SU-DHL-6 (cell line): ENCODE measurements at regions not wholly inside any gene's neighbourhood (a gene's known extent, or its start where the extent isn't known, plus 50 kb on each side); places are given as distances from the start of the nearest gene placed in this dataset.

ENCODE experiments used
- H2AFZ ChIP-seq: fragments of 200-600 bp; sonication (generic); 2 replicates; pipeline ENCODE4 v1.6.1; 2014; ENCODE audit warnings: low read depth, mild to moderate bottlenecking, moderate library complexity, mixed read lengths, antibody characterized with exemption, low read length; ENCODE audit not compliant: severe bottlenecking
- H3F3A ChIP-seq: fragments of 200-600 bp; shearing (Covaris generic); 2 replicates; pipeline ENCODE4 v1.6.0; 2016; ENCODE audit warnings: antibody characterized with exemption, mild to moderate bottlenecking; ENCODE audit not compliant: insufficient read depth
- H3K27ac ChIP-seq: fragments of 200-600 bp; sonication (generic); 2 replicates; pipeline ENCODE4 v1.5.1; 2016; ENCODE audit warnings: low read depth, mild to moderate bottlenecking, low read length, moderate library complexity, mixed read lengths
- H3K27me3 ChIP-seq: fragments of 200-600 bp; sonication (generic), shearing (Covaris generic); 2 replicates; pipeline ENCODE4 v1.6.0; 2014; ENCODE audit warnings: mild to moderate bottlenecking, low read length
- H3K36me3 ChIP-seq: fragments of 200-600 bp; sonication (generic); 2 replicates; pipeline ENCODE4 v1.6.1; 2014; ENCODE audit warnings: mild to moderate bottlenecking, low read length, mixed read lengths
- H3K4me2 ChIP-seq: fragments of 300-600, 200-600 bp; shearing (Covaris generic), sonication (generic); 2 replicates; pipeline ENCODE4 v1.6.0; 2014; ENCODE audit warnings: low read length, low read depth, mild to moderate bottlenecking; ENCODE audit not compliant: poor library complexity, severe bottlenecking
- H3K4me3 ChIP-seq: fragments of 200-600 bp; sonication (generic); 2 replicates; pipeline ENCODE4 v1.5.1; 2014; ENCODE audit warnings: antibody characterized with exemption, low read length, mild to moderate bottlenecking, mixed read lengths; ENCODE audit not compliant: insufficient read depth, poor library complexity, severe bottlenecking
- H3K79me2 ChIP-seq: fragments of 200-600 bp; sonication (generic); 2 replicates; pipeline ENCODE4 v1.6.1; 2014; ENCODE audit warnings: mild to moderate bottlenecking, low read length, moderate library complexity; ENCODE audit not compliant: insufficient read depth
- H3K9ac ChIP-seq: fragments of 200-600 bp; sonication (generic); 2 replicates; pipeline ENCODE4 v1.7.0; 2014; ENCODE audit warnings: mild to moderate bottlenecking, low read length
- H3K9me2 ChIP-seq: fragments of 200-600 bp; sonication (generic); replicated peaks from 2 replicates; pipeline ENCODE4 v1.6.1; 2014; ENCODE audit warnings: low read length; ENCODE audit not compliant: insufficient read depth
- H3K9me3 ChIP-seq: fragments of 200-600 bp; sonication (generic); 2 replicates; pipeline ENCODE4 v1.6.1; 2014; ENCODE audit warnings: low read length, mixed read lengths; ENCODE audit not compliant: insufficient read depth
- H4K20me1 ChIP-seq: fragments of 200-600 bp; sonication (generic); 2 replicates; pipeline ENCODE4 v1.6.1; 2014; ENCODE audit warnings: low read depth, mild to moderate bottlenecking, antibody characterized with exemption, low read length, moderate library complexity, mixed read lengths
- CTCF ChIP-seq: fragments of 200-600 bp; sonication (generic); IDR thresholded peaks from one replicate; pipeline ENCODE4 v1.5.1; 2017; ENCODE audit warnings: antibody characterized with exemption, mild to moderate bottlenecking, low read length, moderate library complexity; ENCODE audit not compliant: insufficient read depth, poor library complexity, severe bottlenecking
- EZH2phosphoT487 ChIP-seq: fragments of 200-600 bp; sonication (generic), shearing (Covaris generic); conservative IDR thresholded peaks from 2 replicates; pipeline ENCODE4 v1.6.1; 2018; ENCODE audit warnings: mild to moderate bottlenecking, antibody characterized with exemption, low read length, moderate library complexity, mixed read lengths

DNA sequence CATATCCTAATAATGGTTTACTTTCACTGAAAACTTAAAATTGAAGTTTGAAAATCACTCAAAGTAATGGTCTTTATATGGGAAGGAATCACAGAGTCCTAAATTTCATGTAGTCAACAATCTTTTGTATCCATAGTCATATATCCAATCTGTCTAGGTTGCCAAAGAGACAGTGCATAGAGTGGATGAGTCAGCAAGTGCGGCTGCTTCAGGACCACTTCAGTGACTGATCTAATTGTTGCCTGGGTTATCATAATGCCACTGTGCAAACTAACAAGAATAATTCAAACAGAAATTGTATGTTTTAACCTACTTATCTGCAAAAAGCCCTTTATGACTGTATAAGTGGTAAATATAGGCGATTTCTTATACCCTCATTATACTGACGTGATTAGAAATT is 211.3 kb upstream of the PRR16 start:
- H2AFZ ChIP-seq: no peak overlapping the region
- H3K4me3 ChIP-seq: no peak overlapping the region
- H4K20me1 ChIP-seq: no peaks in the 10 kb centered on the region; the same call in 1 of the 2 replicates
- H3F3A ChIP-seq: no peaks in the 10 kb centered on the region
- no peaks in the 10 kb centered on the region for H3K27me3 ChIP-seq
- TF ChIP-seq CTCF (no peak), EZH2phosphoT487 (no peak)
- H3K9me3 ChIP-seq: no peaks in the 10 kb centered on the region
- H3K9ac ChIP-seq: no peak overlapping the region
- no peak overlapping the region for H3K4me2 ChIP-seq
- H3K79me2 ChIP-seq: no peaks in the 10 kb centered on the region
- no peaks in the 10 kb centered on the region for H3K36me3 ChIP-seq
- no peaks in the 10 kb centered on the region for H3K9me2 ChIP-seq
- H3K27ac ChIP-seq: no peak overlapping the region

GRCh38 chr5:120254385-120254784 is 209.7 kb upstream of the PRR16 start:
- TF ChIP-seq EZH2phosphoT487: no peak
- TF ChIP-seq CTCF: no peak
- Histone ChIP-seq H3K9ac (no peak overlapping the region), H3K79me2 (no peaks in the 10 kb centered on the region)

GRCh38 chr5:120255214-120255613 is 208.9 kb upstream of the PRR16 start:
- H2AFZ ChIP-seq: no peak overlapping the region
- H3F3A ChIP-seq: no peaks in the 10 kb centered on the region
- H3K27me3 ChIP-seq: no peaks in the 10 kb centered on the region
- H3K4me3 ChIP-seq: no peak overlapping the region
- H4K20me1 ChIP-seq: no peaks in the 10 kb centered on the region; the same call in 1 of the 2 replicates
- H3K9ac ChIP-seq: no peak overlapping the region
- no peak overlapping the region for H3K4me2 ChIP-seq
- no peak overlapping the region for H3K27ac ChIP-seq
- TF ChIP-seq CTCF (no peak), EZH2phosphoT487 (no peak)
- no peaks in the 10 kb centered on the region for H3K36me3 ChIP-seq
- H3K9me3 ChIP-seq: no peaks in the 10 kb centered on the region
- H3K79me2 ChIP-seq: no peaks in the 10 kb centered on the region
- no peaks in the 10 kb centered on the region for H3K9me2 ChIP-seq

More at GRCh38 chr5:120254385-120254784, 209.7 kb upstream of the PRR16 start:
- no peaks in the 10 kb centered on the region for H3K36me3 ChIP-seq
- H3K4me3 ChIP-seq: no peak overlapping the region
- H3K9me2 ChIP-seq: no peaks in the 10 kb centered on the region
- no peaks in the 10 kb centered on the region; the same call in 1 of the 2 replicates for H4K20me1 ChIP-seq
- H3K27ac ChIP-seq: no peak overlapping the region
- no peak overlapping the region for H3K4me2 ChIP-seq
- no peaks in the 10 kb centered on the region for H3F3A ChIP-seq
- no peak overlapping the region for H2AFZ ChIP-seq
- no peaks in the 10 kb centered on the region for H3K27me3 ChIP-seq
- H3K9me3 ChIP-seq: no peaks in the 10 kb centered on the region
